HEK293T (cell line): ENCODE measurements at regions not wholly inside any gene's neighbourhood (a gene's known extent, or its start where the extent isn't known, plus 50 kb on each side); places are given as distances from the start of the nearest gene placed in this dataset.

Experiments used
- CTCF ChIA-PET: fragments of 350-600 bp; formaldehyde crosslinking; extraction: SDS; loops from one replicate; lab custom pipeline; 2021; ENCODE audit warnings: antibody characterized with exemption, inconsistent platforms; lab: Yijun Ruan, JAX
- POLR2A ChIA-PET: fragments of 350-600 bp; formaldehyde crosslinking; extraction: SDS; loops from one replicate; lab custom pipeline; 2020; ENCODE audit warnings: antibody characterized with exemption, inconsistent platforms; lab: Yijun Ruan, JAX
- DNase-seq: peaks from one replicate; pipeline ENCODE4 v3.0.0; 2012; ENCODE audit warnings: mixed read lengths; ENCODE audit errors: extremely low spot score
- ARNT ChIP-seq: fragments of 450-650 bp; IDR thresholded peaks from 2 replicates; pipeline ENCODE4 v1.6.1; 2017; ENCODE audit warnings: mild to moderate bottlenecking
- BHLHE40 ChIP-seq: fragments of 450-650 bp; IDR thresholded peaks from 2 replicates; pipeline ENCODE4 v1.6.1; 2016; ENCODE audit warnings: mild to moderate bottlenecking, moderate library complexity, borderline replicate concordance
- CTBP1 ChIP-seq: fragments of 450-650 bp; IDR thresholded peaks from 2 replicates; pipeline ENCODE4 v1.6.1; 2016; ENCODE audit warnings: borderline replicate concordance
- ELF4 ChIP-seq: fragments of 450-650 bp; IDR thresholded peaks from 2 replicates; pipeline ENCODE4 v1.6.1; 2017; ENCODE audit warnings: antibody characterized with exemption
- FOXA1 ChIP-seq: fragments of 450-650 bp; IDR thresholded peaks from 2 replicates; pipeline ENCODE4 v1.6.1; 2016; ENCODE audit warnings: mild to moderate bottlenecking
- FOXK2 ChIP-seq: fragments of 450-650 bp; IDR thresholded peaks from 2 replicates; pipeline ENCODE4 v1.6.1; 2016; ENCODE audit warnings: mild to moderate bottlenecking
- FOXM1 ChIP-seq: fragments of 450-650 bp; IDR thresholded peaks from 2 replicates; pipeline ENCODE4 v1.6.1; 2017; ENCODE audit warnings: mild to moderate bottlenecking, borderline replicate concordance
- HDGF ChIP-seq: fragments of 450-650 bp; IDR thresholded peaks from 2 replicates; pipeline ENCODE4 v1.6.1; 2017; ENCODE audit warnings: antibody characterized with exemption, borderline replicate concordance
- L3MBTL2 ChIP-seq: fragments of 450-650 bp; conservative IDR thresholded peaks from 2 replicates; pipeline ENCODE4 v1.6.1; 2016; ENCODE audit warnings: mild to moderate bottlenecking
- LEF1 ChIP-seq: fragments of 450-650 bp; IDR thresholded peaks from 2 replicates; pipeline ENCODE4 v1.6.1; 2017; ENCODE audit warnings: mild to moderate bottlenecking, borderline replicate concordance
- NFRKB ChIP-seq: fragments of 450-650 bp; IDR thresholded peaks from 2 replicates; pipeline ENCODE4 v1.6.1; 2016; ENCODE audit warnings: mild to moderate bottlenecking, moderate library complexity
- PKNOX1 ChIP-seq: fragments of 450-650 bp; IDR thresholded peaks from 2 replicates; pipeline ENCODE4 v1.6.1; 2016
- SP1 ChIP-seq: fragments of 450-650 bp; IDR thresholded peaks from 2 replicates; pipeline ENCODE4 v1.6.1; 2017
- SUZ12 ChIP-seq: fragments of 450-650 bp; IDR thresholded peaks from 2 replicates; pipeline ENCODE4 v1.6.1; 2016; ENCODE audit warnings: mild to moderate bottlenecking
- TARDBP ChIP-seq: fragments of 450-650 bp; IDR thresholded peaks from 2 replicates; pipeline ENCODE4 v1.6.1; 2016
- ZNF384 ChIP-seq: fragments of 450-650 bp; IDR thresholded peaks from 2 replicates; pipeline ENCODE4 v1.6.1; 2016

DNA sequence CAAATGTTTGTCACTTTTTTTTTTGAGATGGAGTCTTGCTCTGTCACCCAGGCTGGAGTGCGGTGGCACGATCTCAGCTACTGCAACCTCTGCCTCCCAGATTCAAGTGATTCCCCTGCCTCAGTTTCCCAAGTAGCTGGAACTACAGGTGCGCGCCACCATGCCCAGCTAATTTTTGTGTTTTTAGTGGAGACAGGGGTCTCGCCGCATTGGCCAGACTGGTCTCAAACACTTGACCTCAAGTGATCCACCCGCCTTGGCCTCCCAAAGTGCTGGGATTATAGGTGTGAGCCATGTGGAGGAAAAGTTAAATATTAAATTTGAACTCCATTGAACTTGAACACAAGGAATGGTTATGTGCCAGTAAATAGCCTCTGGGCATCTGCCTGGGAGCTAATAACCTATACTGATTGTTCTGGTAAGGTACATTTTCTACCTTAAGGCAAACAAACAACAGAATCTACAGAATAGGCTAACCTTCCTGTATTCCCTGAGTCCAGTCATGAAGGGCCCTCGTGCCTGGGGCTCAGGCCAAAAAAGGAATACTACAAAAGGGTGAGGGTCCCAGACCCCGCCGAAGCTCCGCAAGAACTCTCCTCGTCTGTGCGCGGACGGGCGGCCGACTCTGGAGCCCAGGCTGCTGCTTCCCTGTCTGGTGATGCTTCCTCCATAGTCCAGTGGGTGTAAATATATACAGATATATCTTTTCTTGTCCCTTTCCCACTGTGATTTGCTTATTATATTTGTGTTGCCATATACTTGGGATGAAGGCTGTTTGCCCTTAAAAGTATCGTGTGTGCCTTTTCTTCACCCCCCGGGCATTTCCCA, 74.0 kb upstream of the EIF5 start:
- POLR2A ChIA-PET = interaction anchor here (0.9 to 1.1 kb wide), 3 partner anchors 10 to 74 kb away, joined by 3 to 4 read pairs (median 4); partner anchors contain the start of gene EIF5
- TF ChIP-seq SP1 = no peak
- TF ChIP-seq BHLHE40 = no peak
- no peak for TF ChIP-seq CTBP1
- TF ChIP-seq HDGF = no peak
- TF ChIP-seq ARNT = no peak
- TF ChIP-seq SUZ12 = no peak
- no peak for TF ChIP-seq TARDBP
- no peak for TF ChIP-seq ZNF384
- no peak for TF ChIP-seq LEF1
- TF ChIP-seq ELF4 = no peak
- CTCF ChIA-PET = interaction anchor here (1.3 kb wide), 1 partner anchor 155 kb away, joined by 3 read pairs; no protein-coding TSS in a partner anchor
- no peak for DNase-seq

DNA sequence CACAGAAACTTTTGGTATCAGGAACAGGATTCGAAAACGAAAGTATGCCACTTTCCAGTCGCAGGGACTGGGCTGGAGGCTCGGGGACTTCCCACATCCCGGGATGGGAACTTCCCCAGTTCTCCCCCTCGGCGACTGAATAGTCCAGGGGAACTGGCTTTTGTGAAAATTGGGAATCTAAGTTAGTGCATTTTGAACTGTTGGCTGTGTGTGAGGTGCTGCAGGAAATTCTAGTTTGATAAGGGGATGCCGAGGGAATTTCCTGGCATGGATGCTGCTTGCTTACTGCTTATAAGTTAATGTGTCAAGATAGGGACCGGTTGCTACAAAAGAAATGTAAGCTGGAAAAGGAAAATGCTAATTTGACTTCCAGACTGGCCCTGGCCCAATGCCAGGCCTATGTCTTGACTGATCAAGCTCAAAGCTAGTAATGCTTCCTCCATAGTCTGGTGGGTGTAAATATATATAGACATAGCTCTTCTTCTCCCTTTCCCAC, 73.4 kb upstream of the EIF5 start:
- TF ChIP-seq CTBP1 (no peak), FOXM1 (no peak), ELF4 (no peak), L3MBTL2 (no peak), SP1 (no peak), TARDBP (no peak), FOXK2 (no peak)
- DNase-seq = no peak
- POLR2A ChIA-PET = interaction anchor here (0.9 kb wide), 2 partner anchors 10 to 26 kb away, joined by 4 read pairs; no protein-coding TSS in a partner anchor
- CTCF ChIA-PET = interaction anchor here (1.3 kb wide), 1 partner anchor 156 kb away, joined by 3 read pairs; no protein-coding TSS in a partner anchor

GRCh38 chr14:103267226-103267910, 66.7 kb upstream of the EIF5 start:
- CTCF ChIA-PET = no interaction called here
- TF ChIP-seq LEF1 = no peak
- TF ChIP-seq ARNT = no peak
- TF ChIP-seq SUZ12 = no peak
- no peak for TF ChIP-seq NFRKB
- TF ChIP-seq PKNOX1 = no peak
- no peak for TF ChIP-seq HDGF
- no peak for TF ChIP-seq ZNF384
- TF ChIP-seq BHLHE40 = no peak
- TF ChIP-seq CTBP1 = no peak
- POLR2A ChIA-PET = no interaction called here
- DNase-seq = no peak

DNA sequence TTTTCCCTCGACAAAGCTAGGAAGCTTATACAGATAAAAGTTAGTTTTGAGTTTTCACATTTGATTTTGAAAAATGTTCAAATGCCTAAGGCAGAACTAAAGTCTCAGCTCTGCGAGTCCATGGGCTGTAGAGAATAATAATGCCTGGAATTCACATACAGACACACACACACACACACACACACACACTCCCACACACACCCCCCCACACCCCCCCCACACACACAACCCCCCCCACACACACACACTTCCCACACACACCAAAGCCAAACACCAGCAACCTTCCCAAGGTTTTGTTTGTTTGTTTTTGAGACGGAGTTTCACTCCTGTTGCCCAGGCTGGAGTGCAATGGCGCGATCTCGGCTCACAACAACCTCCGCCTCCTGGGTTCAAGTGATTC, 62.8 kb upstream of the EIF5 start:
- ChIA-PET POLR2A (interaction anchor here (1.8 kb wide), 1 partner anchor 10 kb away, joined by 4 read pairs; no protein-coding TSS in a partner anchor), CTCF (no interaction called here)
- no peak for DNase-seq
- no peak for TF ChIP-seq FOXA1
- no peak for TF ChIP-seq FOXM1
- no peak for TF ChIP-seq L3MBTL2
- no peak for TF ChIP-seq SUZ12
- TF ChIP-seq FOXK2 = no peak
- no peak for TF ChIP-seq CTBP1
- TF ChIP-seq NFRKB = no peak
- no peak for TF ChIP-seq SP1
- TF ChIP-seq LEF1 = no peak
- no peak for TF ChIP-seq ARNT
- TF ChIP-seq HDGF = no peak
- no peak for TF ChIP-seq BHLHE40
- TF ChIP-seq ELF4 = no peak
- no peak for TF ChIP-seq PKNOX1
- no peak for TF ChIP-seq ZNF384
- no peak for TF ChIP-seq TARDBP

- no peak for TF ChIP-seq ARNT
- no peak for TF ChIP-seq FOXK2
- TF ChIP-seq SUZ12 = no peak
- no peak for TF ChIP-seq L3MBTL2
- TF ChIP-seq ELF4 = no peak
- no peak for TF ChIP-seq NFRKB
- no peak for TF ChIP-seq HDGF
- TF ChIP-seq SP1 = no peak
- TF ChIP-seq LEF1 = no peak
- TF ChIP-seq PKNOX1 = no peak
- no peak for TF ChIP-seq ZNF384
- TF ChIP-seq FOXA1 = no peak
- no peak for TF ChIP-seq FOXM1
- no peak for TF ChIP-seq TARDBP
- no peak for TF ChIP-seq BHLHE40
- no peak for TF ChIP-seq CTBP1
- CTCF ChIA-PET = no interaction called here
- DNase-seq = no peak
- POLR2A ChIA-PET = no interaction called here
Observed at GRCh38 chr14:103273145-103273744, 60.8 kb upstream of the EIF5 start.
